Neural cell (in vitro differentiated cells): ENCODE measurements at regions not wholly inside any gene's neighbourhood (a gene's known extent, or its start where the extent isn't known, plus 50 kb on each side); places are given as distances from the start of the nearest gene placed in this dataset.
"Not testable (repeated sequence)": the region's sequence is repeated elsewhere in the genome, so short reads cannot be mapped to it uniquely, and the experiment has no call there.

Source experiments
- H2AFZ ChIP-seq: fragments of 200-600, 300-800 bp; sonication (generic), shearing (Covaris generic); 2 replicates; pipeline ENCODE4 v1.6.0; 2014; ENCODE audit warnings: low read depth, mild to moderate bottlenecking, antibody characterized with exemption, low read length, moderate library complexity
- H3F3A ChIP-seq: fragments of 200-600 bp; shearing (Covaris generic); 2 replicates; pipeline ENCODE4 v1.6.1; 2016; ENCODE audit warnings: mild to moderate bottlenecking, moderate library complexity, mixed read lengths, antibody characterized with exemption, low read length; ENCODE audit not compliant: insufficient read depth, poor library complexity, severe bottlenecking
- H3K27ac ChIP-seq: fragments of 200-600, 300-800 bp; sonication (generic), shearing (Covaris generic); 2 replicates; pipeline ENCODE4 v1.5.1; 2014; ENCODE audit warnings: mild to moderate bottlenecking, low read length, moderate library complexity
- H3K27me3 ChIP-seq: fragments of 300-800, 200-600 bp; sonication (generic), shearing (Covaris generic); 2 replicates; pipeline ENCODE4 v1.6.0; 2014; ENCODE audit warnings: mild to moderate bottlenecking, low read depth, low read length, moderate library complexity; ENCODE audit not compliant: insufficient read depth
- H3K36me3 ChIP-seq: fragments of 300-800, 200-600 bp; sonication (generic), shearing (Covaris generic); 2 replicates; pipeline ENCODE4 v1.5.1; 2014; ENCODE audit warnings: mild to moderate bottlenecking, antibody characterized with exemption, low read length, moderate library complexity; ENCODE audit not compliant: insufficient read depth
- H3K4me2 ChIP-seq: fragments of 300-800, 200-600 bp; sonication (generic), shearing (Covaris generic); 2 replicates; pipeline ENCODE4 v1.6.0; 2014; ENCODE audit warnings: mild to moderate bottlenecking, low read length
- H3K4me3 ChIP-seq: fragments of 300-800, 200-600 bp; sonication (generic), shearing (Covaris generic); 2 replicates; pipeline ENCODE4 v1.5.1; 2014; ENCODE audit warnings: mild to moderate bottlenecking, low read length, moderate library complexity
- H3K79me2 ChIP-seq: fragments of 200-600 bp; shearing (Covaris generic); replicated peaks from 2 replicates; pipeline ENCODE4 v1.6.0; 2014; ENCODE audit warnings: mild to moderate bottlenecking, low read length, moderate library complexity; ENCODE audit not compliant: insufficient read depth
- H3K9ac ChIP-seq: fragments of 300-800, 200-600 bp; sonication (generic), shearing (Covaris generic); 2 replicates; pipeline ENCODE4 v1.6.1; 2016; ENCODE audit warnings: mild to moderate bottlenecking, low read length, mixed read lengths
- H3K9me2 ChIP-seq: fragments of 200-600 bp; shearing (Covaris generic); 2 replicates; pipeline ENCODE4 v1.6.1; 2016; ENCODE audit warnings: mild to moderate bottlenecking, low read length, mixed read lengths; ENCODE audit not compliant: insufficient read depth
- H3K9me3 ChIP-seq: fragments of 200-600, 300-800 bp; sonication (generic), shearing (Covaris generic); 2 replicates; pipeline ENCODE4 v1.6.1; 2016; ENCODE audit warnings: mild to moderate bottlenecking, mixed run types, low read length, moderate library complexity, mixed read lengths
- H4K20me1 ChIP-seq: fragments of 200-600 bp; shearing (Covaris generic); 2 replicates; pipeline ENCODE4 v1.6.1; 2016; ENCODE audit warnings: mild to moderate bottlenecking, mixed run types; ENCODE audit not compliant: insufficient read depth
- EP300 ChIP-seq: fragments of 450-650 bp; conservative IDR thresholded peaks from 2 replicates; pipeline ENCODE4 v1.6.1; 2014; ENCODE audit warnings: antibody characterized with exemption, mild to moderate bottlenecking, moderate library complexity; ENCODE audit not compliant: poor library complexity, severe bottlenecking
- EZH2 ChIP-seq: fragments of 200-600, 300-800 bp; shearing (Covaris generic), sonication (generic); IDR thresholded peaks from 2 replicates; pipeline ENCODE4 v1.6.1; 2014; ENCODE audit warnings: antibody characterized with exemption, low read length, borderline replicate concordance, mild to moderate bottlenecking; ENCODE audit not compliant: insufficient read depth, poor library complexity, severe bottlenecking
- MXI1 ChIP-seq: fragments of 450-650 bp; conservative IDR thresholded peaks from 2 replicates; pipeline ENCODE4 v1.6.1; 2014; ENCODE audit warnings: antibody characterized with exemption, mild to moderate bottlenecking; ENCODE audit not compliant: poor library complexity, severe bottlenecking
- POLR2AphosphoS5 ChIP-seq: IDR thresholded peaks from 2 replicates; pipeline ENCODE4 v1.6.1; 2012
- RAD21 ChIP-seq: fragments of 450-650 bp; conservative IDR thresholded peaks from 2 replicates; pipeline ENCODE4 v1.6.1; 2014; ENCODE audit warnings: antibody characterized with exemption, mild to moderate bottlenecking, moderate library complexity
- SMC3 ChIP-seq: fragments of 450-650 bp; conservative IDR thresholded peaks from 2 replicates; pipeline ENCODE4 v1.6.1; 2014; ENCODE audit warnings: antibody characterized with exemption, mild to moderate bottlenecking, moderate library complexity; ENCODE audit not compliant: poor library complexity
- TAF1 ChIP-seq: IDR thresholded peaks from 2 replicates; pipeline ENCODE4 v1.6.1; 2012; ENCODE audit warnings: low read depth
- TF ChIP-seq, protein P1 (sequence below): IDR thresholded peaks from 2 replicates; pipeline ENCODE4 v1.6.1; 2012; ENCODE audit warnings: borderline replicate concordance
- TF ChIP-seq, protein P2 (sequence below): fragments of 450-650 bp; IDR thresholded peaks from 2 replicates; pipeline ENCODE4 v1.5.1; 2014; ENCODE audit warnings: antibody characterized with exemption, mild to moderate bottlenecking, moderate library complexity; ENCODE audit not compliant: poor library complexity, severe bottlenecking

DNA sequence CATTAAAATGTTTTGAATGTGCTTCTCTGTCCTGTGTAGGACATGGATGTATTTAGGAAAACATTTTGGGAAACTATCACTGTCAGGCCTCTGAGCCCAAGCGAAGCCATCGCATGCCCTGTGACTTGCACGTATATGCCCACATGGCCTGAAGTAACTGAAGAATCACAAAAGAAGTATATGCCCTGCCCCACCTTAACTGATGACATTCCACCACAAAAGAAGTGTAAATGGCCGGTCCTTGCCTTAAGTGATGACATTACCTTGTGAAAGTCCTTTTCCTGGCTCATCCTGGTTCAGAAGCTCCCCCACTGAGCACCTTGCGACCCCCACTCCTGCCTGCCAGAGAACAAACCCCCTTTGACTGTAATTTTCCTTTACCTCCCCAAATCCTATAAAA is 191.1 kb upstream of the MEIS1 start:
- not testable (repeated sequence) for H3K9me2 ChIP-seq, H3K27ac ChIP-seq, H3K4me3 ChIP-seq, H4K20me1 ChIP-seq, H3K36me3 ChIP-seq, H3K27me3 ChIP-seq, H3K4me2 ChIP-seq, H3K9ac ChIP-seq, H2AFZ ChIP-seq, H3F3A ChIP-seq, H3K79me2 ChIP-seq, H3K9me3 ChIP-seq

DNA sequence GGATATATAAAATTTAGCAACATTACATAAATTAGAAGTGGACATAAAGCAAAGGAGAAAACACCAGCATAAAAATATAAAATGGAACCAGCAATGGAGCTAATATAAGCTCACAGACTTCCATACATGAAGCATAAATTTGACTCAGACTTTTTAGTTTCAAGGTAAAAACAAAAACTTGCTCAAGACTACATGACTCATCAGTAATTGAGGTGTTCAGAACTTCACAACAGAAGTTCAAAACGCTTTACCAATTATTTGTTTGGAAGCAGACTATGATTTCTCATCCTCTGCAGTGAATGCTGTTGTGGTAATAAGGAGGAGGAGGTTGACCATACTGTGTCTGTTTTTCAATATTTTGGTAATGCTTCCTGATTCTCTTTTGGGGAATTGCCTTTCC is 192.0 kb upstream of the MEIS1 start:
- H3K9me2 ChIP-seq, H3K79me2 ChIP-seq, H3K4me2 ChIP-seq, H4K20me1 ChIP-seq, H2AFZ ChIP-seq, H3K27ac ChIP-seq, H3F3A ChIP-seq, H3K36me3 ChIP-seq, H3K9ac ChIP-seq, H3K9me3 ChIP-seq, H3K27me3 ChIP-seq, H3K4me3 ChIP-seq: not testable (repeated sequence)

DNA sequence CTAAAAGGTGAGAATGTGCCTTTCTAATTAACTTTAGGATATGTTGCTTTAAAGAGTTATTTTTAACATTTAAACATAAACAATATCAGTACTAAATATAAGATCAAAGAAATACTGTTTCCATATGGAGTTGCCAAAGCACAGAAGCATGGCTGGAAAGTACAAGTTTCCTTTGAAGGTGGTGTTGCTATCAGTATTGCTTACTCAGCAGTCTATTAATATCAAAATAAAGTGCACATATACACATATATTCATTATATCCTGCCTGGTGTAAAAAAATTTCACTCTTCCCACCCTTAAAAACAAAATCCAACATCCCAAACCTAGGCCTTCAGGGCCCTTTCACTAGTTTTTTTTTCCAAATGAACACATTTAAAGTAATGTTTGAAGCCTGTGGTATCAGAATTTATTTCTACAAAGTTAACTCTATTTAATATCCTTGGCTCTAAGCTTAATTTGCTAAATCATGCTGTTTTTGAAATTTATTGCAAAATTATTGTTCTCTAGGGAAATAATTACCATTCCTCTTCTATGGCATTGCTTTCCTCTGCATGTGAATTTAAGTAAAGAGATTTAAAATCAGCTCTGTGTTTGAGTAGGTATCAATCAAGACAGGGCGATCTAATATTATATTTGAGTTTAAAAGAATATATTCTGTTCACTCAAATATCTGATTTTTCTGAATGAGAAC is 192.7 kb upstream of the MEIS1 start:
- Histone ChIP-seq H2AFZ (no peak overlapping the region), H3K9ac (no peak overlapping the region), H3K27ac (no peak overlapping the region), H3K4me2 (no peak overlapping the region), H3F3A (no peaks in the 10 kb centered on the region), H3K36me3 (no peaks in the 10 kb centered on the region), H4K20me1 (no peaks in the 10 kb centered on the region), H3K4me3 (no peak overlapping the region), H3K9me3 (no peaks in the 10 kb centered on the region), H3K79me2 (no peaks in the 10 kb centered on the region), H3K9me2 (no peaks in the 10 kb centered on the region), H3K27me3 (no peaks in the 10 kb centered on the region)
- TF ChIP-seq, protein P1, sequence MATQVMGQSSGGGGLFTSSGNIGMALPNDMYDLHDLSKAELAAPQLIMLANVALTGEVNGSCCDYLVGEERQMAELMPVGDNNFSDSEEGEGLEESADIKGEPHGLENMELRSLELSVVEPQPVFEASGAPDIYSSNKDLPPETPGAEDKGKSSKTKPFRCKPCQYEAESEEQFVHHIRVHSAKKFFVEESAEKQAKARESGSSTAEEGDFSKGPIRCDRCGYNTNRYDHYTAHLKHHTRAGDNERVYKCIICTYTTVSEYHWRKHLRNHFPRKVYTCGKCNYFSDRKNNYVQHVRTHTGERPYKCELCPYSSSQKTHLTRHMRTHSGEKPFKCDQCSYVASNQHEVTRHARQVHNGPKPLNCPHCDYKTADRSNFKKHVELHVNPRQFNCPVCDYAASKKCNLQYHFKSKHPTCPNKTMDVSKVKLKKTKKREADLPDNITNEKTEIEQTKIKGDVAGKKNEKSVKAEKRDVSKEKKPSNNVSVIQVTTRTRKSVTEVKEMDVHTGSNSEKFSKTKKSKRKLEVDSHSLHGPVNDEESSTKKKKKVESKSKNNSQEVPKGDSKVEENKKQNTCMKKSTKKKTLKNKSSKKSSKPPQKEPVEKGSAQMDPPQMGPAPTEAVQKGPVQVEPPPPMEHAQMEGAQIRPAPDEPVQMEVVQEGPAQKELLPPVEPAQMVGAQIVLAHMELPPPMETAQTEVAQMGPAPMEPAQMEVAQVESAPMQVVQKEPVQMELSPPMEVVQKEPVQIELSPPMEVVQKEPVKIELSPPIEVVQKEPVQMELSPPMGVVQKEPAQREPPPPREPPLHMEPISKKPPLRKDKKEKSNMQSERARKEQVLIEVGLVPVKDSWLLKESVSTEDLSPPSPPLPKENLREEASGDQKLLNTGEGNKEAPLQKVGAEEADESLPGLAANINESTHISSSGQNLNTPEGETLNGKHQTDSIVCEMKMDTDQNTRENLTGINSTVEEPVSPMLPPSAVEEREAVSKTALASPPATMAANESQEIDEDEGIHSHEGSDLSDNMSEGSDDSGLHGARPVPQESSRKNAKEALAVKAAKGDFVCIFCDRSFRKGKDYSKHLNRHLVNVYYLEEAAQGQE = no peak
- TF ChIP-seq, protein P2, sequence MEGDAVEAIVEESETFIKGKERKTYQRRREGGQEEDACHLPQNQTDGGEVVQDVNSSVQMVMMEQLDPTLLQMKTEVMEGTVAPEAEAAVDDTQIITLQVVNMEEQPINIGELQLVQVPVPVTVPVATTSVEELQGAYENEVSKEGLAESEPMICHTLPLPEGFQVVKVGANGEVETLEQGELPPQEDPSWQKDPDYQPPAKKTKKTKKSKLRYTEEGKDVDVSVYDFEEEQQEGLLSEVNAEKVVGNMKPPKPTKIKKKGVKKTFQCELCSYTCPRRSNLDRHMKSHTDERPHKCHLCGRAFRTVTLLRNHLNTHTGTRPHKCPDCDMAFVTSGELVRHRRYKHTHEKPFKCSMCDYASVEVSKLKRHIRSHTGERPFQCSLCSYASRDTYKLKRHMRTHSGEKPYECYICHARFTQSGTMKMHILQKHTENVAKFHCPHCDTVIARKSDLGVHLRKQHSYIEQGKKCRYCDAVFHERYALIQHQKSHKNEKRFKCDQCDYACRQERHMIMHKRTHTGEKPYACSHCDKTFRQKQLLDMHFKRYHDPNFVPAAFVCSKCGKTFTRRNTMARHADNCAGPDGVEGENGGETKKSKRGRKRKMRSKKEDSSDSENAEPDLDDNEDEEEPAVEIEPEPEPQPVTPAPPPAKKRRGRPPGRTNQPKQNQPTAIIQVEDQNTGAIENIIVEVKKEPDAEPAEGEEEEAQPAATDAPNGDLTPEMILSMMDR = no peak
- no peak for TF ChIP-seq POLR2AphosphoS5
- TF ChIP-seq MXI1 = no peak
- no peak for TF ChIP-seq RAD21
- no peak for TF ChIP-seq EP300
- no peak for TF ChIP-seq TAF1
- no peak for TF ChIP-seq EZH2
- no peak for TF ChIP-seq SMC3
